ENCODE measurements at regions not wholly inside any gene's neighbourhood (a gene's known extent, or its start where the extent isn't known, plus 50 kb on each side); places are given as distances from the start of the nearest gene placed in this dataset.

DNA sequence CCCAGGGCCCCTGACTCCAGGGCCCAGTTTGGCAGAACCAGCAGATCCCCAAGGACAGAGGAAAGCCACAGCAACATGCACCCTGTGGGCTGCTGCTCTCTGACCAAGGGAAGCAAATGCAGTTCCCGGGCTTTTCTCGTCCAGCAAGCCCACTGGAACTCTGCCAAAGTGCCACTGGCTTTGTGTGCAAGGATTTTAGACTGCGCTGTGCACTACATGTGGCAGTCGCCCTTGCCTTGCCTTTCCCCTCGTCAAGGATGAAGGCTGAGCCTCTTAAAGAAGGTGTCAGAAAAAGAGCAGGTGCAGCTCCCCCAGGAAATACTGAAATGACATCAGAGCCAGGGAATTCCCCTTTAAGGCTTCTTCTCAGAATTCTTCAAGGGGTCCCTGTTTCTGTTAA lies 199.2 kb downstream of the TFCP2L1 start:
- peak in 1 of 2 experiments; percentile 63 for DNase-seq

DNA sequence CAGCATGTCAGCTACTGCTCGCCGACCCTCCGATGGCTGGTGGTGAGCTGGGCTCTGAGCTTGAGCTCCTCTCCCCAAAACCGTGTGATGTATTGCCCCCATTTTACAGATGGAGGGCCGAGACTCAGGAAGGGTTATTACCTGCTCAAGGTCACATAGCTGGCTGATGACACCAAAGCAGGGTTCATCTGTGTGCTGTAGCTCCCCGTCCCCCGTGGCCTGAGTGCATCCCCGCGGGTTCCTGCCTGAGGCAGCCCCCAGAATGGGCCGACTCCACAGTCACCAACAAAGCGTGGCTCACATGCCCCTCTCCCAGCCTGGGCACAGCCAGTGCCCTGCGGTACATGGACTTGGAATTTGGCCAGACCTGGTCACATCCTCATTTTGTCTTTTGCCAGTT lies 198.6 kb downstream of the TFCP2L1 start:
- no peak for DNase-seq

DNA sequence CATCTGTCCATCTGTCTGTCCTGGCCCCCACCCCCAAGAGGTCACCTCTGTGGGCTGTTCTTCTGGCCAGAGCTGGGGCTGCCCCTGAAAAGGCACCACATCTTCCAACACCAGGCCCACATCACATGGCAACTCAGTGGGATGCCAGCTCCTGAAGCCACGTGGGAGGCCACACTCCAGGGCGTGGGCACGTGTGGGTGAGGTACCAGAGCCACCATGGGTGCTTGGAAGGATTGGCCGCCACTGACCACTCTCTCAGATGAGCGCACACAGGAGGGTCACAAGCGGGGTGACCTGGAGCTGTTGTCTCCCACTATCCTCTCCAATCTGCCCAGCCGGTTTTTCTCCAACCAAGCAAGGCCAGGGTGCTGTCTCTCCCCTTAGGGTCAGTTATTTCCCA lies 197.9 kb downstream of the TFCP2L1 start:
- no peak for DNase-seq

DNA sequence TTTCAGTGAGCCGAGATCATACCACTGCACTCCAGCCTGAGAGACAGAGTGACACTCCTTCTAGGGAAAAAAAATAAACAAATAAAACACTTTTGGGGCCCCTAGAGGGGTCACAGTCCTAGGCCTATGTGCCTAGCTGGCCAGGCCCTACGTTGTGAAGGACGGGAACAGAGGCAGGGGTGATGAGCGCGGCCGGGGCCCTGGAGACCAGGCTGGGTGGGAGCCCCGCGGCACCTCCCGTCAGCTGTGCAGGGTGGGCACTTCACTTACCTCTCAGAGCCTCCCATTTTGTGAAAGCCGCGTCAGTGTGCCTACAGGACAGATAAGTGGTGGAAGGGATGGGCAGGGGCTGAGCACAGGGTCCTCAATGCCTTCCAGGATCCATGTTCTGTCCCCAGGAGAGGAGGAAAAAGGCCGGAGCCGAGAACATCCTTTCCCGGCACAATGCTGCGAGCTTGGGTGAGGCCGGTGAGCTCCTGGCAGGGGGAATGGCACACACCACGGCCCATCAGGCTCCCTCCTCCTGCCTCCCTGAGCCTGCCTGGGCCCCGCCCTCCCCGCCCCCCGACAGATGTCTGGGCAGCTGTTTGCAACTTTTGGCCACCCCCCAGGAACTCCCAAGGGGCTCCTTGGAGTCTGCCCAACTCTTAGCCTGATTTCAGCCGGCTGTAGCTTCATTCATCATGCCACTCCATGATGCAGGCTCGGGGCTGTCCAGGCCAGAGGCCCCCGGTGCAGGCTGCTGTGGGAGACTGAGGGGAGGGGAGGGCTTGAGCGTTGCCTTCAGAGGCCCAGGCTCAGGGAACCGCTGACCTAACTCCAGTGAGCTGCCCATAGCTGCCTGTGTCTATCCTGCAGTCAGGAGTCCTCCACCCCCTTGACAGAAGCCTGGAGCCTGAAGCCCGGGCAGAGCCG lies 196.5 kb downstream of the TFCP2L1 start:
- DNase-seq: peak; percentile 92 to 93

GRCh38 chr2:121089166-121089510 lies 195.9 kb downstream of the TFCP2L1 start:
- peak in 1 of 2 experiments; percentile 92 for DNase-seq

- no peak for DNase-seq
These were observed 194.8 kb downstream of the TFCP2L1 start for GRCh38 chr2:121090088-121090715.

DNA sequence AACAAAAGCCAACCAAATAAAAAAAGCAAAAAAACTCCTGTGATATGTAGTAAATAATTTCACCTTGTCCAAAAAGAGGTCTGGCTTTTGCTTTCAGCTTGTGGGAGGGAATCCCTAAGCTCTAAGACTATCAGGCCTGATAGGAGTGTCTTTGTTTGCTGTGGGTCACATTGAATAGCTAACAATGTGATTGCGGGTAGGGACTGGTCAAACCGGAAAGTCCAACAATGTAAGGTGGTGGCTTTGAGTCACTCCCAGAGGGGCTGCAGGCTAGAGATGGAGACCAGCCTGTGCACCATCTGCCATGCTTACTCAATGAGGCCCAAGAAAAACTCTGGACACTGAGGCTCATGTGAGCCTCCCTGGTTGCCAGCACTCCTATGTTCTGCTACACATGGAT lies 192.9 kb downstream of the TFCP2L1 start:
- no peak for DNase-seq

- DNase-seq: peak in 1 of 2 experiments; percentile 39
These were observed 191.3 kb downstream of the TFCP2L1 start for GRCh38 chr2:121093692-121094091.

- DNase-seq: no peak
These were observed 190.9 kb downstream of the TFCP2L1 start for GRCh38 chr2:121094101-121094500.

- DNase-seq: no peak
These were observed 190.2 kb downstream of the TFCP2L1 start for GRCh38 chr2:121094845-121095244.

DNA sequence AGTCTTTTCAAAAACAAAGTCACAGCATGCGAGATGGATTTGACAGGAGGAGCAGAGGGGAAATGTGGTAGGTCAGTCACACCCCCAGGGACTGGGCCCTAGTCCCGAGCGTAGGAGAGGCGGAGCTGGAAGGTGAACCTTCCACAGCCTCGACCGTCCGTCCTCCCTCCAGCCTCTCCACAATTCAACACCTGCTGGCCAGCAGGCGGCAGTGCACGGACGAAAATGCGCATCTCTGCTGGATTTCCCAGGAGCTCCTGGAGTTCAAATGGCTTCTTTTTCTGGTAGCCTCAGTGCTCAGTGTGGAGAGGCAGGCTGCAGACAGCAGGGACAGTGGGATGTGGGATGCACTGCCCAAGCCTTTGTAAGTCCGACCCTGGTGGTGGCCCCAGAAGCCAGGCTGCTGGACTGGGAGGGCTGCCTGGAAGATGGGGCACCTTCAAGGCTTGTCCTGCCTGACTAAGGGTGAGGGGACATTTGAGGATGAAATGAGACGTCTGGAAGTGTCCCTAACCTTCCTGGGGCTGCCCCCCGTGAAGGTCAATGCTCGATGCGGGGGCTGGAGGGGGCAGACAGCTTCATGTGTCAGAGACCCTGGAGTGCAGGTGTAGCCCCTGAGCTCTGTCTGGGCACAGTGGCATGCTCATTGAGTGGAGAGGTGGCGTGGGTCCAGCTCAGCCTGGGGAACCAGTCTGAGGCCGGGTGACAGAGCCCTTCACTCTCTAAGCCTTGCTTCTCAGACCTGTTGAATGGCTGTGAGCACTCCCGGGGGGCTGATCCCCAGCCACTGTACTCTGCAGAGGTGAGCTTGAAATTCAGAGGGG lies 189.5 kb downstream of the TFCP2L1 start:
- DNase-seq: peak; percentile 43 to 77

- no peak for DNase-seq
These were observed 188.4 kb downstream of the TFCP2L1 start for GRCh38 chr2:121096611-121097010.

DNA sequence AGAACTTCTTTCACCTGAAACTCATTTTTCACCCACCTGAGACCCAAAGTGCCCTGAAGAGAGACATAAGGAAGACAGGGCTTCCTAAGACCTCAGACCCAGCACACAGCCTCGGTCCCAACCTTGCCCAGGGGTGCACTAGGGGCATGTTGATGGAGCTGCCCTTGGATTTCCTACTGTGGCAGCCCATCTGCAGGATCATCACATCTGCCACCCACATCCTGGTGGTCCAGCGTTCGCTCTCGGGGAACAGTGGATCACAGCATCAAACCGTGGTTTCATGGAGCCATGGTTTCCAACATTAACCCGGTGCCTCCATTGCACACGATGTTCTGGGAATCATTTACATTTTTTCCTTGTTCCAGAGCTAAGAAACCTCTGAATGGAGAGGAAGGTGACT lies 186.4 kb downstream of the TFCP2L1 start:
- DNase-seq: no peak

DNA sequence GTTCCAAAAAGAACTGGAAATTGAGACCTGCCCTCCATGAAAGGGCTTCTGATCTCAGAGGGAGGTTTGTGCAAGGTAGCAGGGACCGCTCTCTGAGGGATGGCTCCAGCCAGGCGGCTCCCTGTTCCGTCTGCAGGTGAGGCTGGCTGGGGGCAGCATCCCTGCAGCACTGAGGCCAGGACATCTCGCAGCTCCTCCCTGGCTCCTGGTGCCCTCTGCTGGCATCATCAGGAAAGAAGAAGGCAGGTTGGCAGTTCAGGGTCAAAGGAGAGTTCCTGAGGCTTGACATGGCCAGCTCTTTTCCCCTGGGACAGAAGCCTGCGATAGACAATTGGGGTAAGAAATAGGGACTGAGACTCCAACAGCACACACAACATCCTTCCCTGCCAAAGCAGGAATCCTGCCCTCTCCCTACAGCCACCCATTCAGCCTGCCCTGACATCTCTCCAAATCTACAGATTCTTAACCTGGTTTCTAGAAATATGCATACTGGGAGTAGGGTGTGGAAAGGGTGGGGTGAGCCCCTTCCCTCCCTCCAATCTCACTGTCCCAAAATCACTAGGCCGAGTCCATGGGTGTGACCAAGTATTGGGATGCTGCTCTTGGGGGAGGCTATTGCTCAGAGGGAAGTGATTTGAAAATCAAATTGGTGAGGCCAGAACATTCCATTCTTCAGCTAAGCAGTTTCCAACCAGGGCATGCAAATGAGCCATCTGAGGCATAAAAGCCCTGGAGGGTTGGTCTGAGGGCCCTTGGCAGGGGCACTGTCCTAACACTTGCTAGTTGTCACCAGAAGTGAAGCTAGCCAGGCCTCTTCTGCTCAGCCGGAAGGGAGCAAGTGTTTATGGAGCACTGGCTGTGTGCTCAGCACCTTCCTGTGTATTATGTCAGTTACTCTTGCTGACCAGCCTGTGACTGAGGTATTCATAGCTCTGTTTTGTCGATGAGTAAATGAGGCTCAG lies 185.4 kb downstream of the TFCP2L1 start:
- peak; percentile 20 to 42 for DNase-seq

- DNase-seq: peak; percentile 42 to 79
These were observed 183.8 kb downstream of the TFCP2L1 start for GRCh38 chr2:121101093-121101715.

DNA sequence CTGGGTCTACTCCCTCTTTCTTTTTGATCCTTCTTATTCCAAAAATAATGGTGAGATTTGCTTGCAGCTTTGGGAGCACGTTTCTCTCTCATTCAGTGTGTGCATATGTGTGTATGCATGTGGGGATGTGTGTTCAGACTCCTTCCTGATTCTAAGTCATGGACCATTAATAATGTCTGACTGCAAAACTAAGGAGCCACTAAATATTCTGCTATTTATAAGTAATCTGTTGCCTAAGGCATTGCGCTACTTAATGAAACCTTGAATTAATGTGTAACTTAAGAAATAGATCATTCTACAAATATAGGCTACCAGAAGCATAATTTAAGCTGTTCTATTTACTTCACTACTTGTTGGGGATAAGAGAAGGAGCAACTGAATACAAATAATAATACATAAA lies 182.1 kb downstream of the TFCP2L1 start:
- DNase-seq: no peak

DNA sequence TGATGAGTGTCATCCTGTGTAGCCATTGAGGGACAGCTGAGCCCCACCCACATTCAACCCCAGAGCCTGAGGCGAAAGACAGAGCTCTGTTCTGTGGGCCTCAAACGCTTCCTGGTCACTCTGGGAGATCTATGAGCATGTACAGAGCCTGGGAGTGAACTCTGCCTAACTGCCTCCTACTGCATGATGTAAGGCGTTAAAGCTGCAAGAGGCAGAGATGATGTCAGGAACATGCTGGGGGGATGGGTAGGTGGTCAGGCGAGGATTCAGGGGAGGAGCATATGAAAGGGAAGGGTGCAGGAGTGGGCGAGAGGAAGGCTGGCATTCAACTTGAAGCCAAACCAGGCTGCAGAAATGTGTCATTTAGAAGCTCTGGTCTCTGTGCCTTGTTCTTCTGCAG lies 181.0 kb downstream of the TFCP2L1 start:
- no peak for DNase-seq

DNA sequence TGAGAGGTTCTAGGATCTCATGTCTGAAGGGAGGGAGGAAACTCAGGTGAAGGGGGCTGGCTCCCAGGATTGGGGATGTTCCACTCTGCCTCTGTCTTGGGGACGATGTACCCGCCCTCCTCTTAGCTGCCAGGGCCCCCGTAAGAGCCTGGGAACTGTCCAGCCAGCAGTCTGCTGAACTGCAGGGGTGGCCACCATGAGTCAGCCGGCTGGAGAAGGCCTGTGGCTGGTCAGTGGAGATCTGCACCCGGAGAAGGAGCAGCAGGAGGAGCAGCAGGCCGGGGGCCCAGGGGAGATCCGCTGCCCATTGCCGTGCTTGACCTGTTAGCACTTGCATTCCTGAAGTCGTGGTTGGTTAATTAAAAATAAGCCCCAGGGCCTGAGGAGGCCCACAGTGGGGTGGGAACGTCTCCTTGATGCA lies 180.3 kb downstream of the TFCP2L1 start:
- DNase-seq: no peak

DNA sequence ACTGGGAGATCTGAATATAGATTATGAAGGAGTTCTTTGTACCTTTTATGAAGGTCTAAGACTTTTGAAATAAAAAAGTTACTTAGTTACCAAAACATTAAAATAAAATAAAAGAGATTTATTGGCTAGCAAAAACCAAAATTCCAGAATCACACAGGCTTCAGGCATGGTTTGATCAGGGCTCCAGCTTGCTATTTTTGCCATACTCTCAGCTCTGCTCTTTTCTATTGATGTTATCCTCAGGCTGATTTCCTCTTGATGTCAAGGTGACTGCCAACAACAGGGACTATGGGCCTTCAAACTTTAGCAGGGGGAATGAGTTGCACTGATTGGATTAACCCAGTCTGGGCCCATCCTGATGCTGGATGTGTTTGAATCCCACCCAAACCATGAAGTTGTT lies 174.1 kb downstream of the TFCP2L1 start:
- no peak for DNase-seq

DNA sequence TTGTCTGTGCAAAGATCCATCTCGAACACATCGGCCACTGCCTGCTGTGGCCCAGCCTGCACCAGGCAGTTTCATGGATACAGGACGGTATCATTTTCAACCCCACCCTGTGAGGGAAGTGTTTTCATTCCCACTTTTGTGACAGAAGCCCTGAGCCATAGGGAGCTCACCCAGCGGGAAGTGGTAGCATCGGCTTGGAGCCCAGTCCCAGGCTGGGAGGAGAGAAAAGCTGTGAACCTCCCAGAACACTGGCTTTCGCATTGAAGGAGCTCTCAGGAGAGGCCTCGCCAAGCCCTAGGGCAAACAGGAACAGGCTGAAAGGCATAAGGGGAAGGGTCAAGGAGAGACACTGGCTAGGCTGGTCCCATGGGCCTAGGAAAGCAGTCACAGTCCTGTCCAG lies 166.1 kb downstream of the TFCP2L1 start:
- DNase-seq: no peak

- no peak for DNase-seq
These were observed 164.6 kb downstream of the TFCP2L1 start for GRCh38 chr2:121120411-121120810.

DNA sequence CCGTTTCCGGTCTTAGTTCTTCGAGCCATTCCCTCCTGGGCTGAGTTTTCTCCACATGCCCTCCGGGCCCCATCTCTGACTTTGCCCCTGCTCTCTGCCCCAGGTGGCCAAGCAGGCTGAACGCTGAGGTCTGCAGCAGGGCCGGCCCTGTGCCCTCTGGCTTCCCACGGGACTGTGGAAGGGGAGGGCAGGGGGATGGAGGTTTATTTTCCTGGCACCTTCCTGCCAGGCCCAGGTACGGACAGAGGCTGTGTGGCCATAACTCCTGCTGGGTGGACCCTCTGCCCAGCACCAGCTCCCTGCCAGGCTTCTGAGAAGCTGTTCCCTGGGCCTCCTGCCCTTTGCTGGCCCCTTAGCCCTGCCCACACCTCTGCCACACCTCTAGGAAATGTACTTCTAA lies 164.0 kb downstream of the TFCP2L1 start:
- no peak for DNase-seq

All from NCI-H524 (cell line).